Heart right ventricle (tissue), 16 donors: ENCODE measurements at regions not wholly inside any gene's neighbourhood (a gene's known extent, or its start where the extent isn't known, plus 50 kb on each side); places are given as distances from the start of the nearest gene placed in this dataset.

Experiments
- ATAC-seq, 8 donors: fragments of 200-7000 bp; cut with Tn5 transposase; one replicate each; pipeline ENCODE4 v1.9.1; 2020; ENCODE audit warnings: mild to moderate bottlenecking in 8 of 8, moderate library complexity in 8 of 8, moderate number of reproducible peaks in 1 of 8
- DNase-seq, 2 donors: peaks; one replicate each; pipeline ENCODE4 v3.0.0-alpha.2; 2020
- H3K27ac ChIP-seq, 10 donors: fragments of 200-600 bp; sonication (generic) in 2 of 10; one replicate each; pipeline versions ENCODE4 v1.5.0 to v1.8.0; 2020 to 2022; ENCODE audit warnings: mild to moderate bottlenecking in 3 of 10
- H3K27me3 ChIP-seq, 7 donors: fragments of 200-600 bp; one replicate each; pipeline ENCODE4 v1.8.0; 2021 to 2022; ENCODE audit warnings: mild to moderate bottlenecking in 2 of 7
- H3K36me3 ChIP-seq, 9 donors: fragments of 200-600 bp; sonication (generic) in 1 of 9; one replicate each; pipeline versions ENCODE4 v1.5.0 to v1.8.0; 2020 to 2022; ENCODE audit warnings: mild to moderate bottlenecking in 2 of 9
- H3K4me1 ChIP-seq, 9 donors: fragments of 200-600 bp; sonication (generic) in 1 of 9; one replicate each; pipeline versions ENCODE4 v1.5.0 to v1.8.0; 2020 to 2022; ENCODE audit warnings: mild to moderate bottlenecking in 4 of 9
- H3K4me3 ChIP-seq, 10 donors: fragments of 200-600 bp; sonication (generic) in 2 of 10; one replicate each; pipeline versions ENCODE4 v1.5.0 to v1.8.0; 2020 to 2022; ENCODE audit warnings: mild to moderate bottlenecking in 7 of 10, moderate library complexity in 2 of 10
- H3K9me3 ChIP-seq, 11 donors: fragments of 200-600 bp in 10 of 11; sonication (generic) in 2 of 11; one replicate each; pipeline versions ENCODE4 v1.5.0 to v1.8.0; 2013 to 2022; ENCODE audit warnings: mild to moderate bottlenecking in 2 of 11, control low read depth in 1 of 11, moderate library complexity in 1 of 11
- CTCF ChIP-seq, 9 donors: fragments of 200-600 bp; sonication (generic) in 2 of 9; IDR thresholded peaks; one replicate each; pipeline versions ENCODE4 v1.5.0 to v1.8.0; 2021 to 2022; ENCODE audit warnings: antibody characterized with exemption in 9 of 9, mild to moderate bottlenecking in 5 of 9, moderate library complexity in 1 of 9
- WGBS, 2 donors: extraction: QIAGEN DNeasy Blood & Tissue Kit; methylation state at CpG; one replicate each; pipeline ENCODE4 v1.1.7; 2013; ENCODE audit warnings: inconsistent platforms in 1 of 2; 5-methylcytosine and 5-hydroxymethylcytosine counted together
- intact Hi-C, 10 donors: fragments of 100-400 bp; cut with DNase I; formaldehyde crosslinking; loops; one replicate each; pipeline versions ENCODE4 v1.11.1 to v1.14.2; 2022
- donor health status: Arrhythmogenic right ventricular cardiomyopathy.
- donor health status: ischemic (EF 13 %, LVEDD 7.1; RV severe dilation, severe dysfunction).
- donor health status: healthy with polysubstance abuse.
- donor health status: DM: no; HTN: yes; CAD: no.
- donor health status: DM: no; HTN: no; CAD: no.
- donor health status: ischemic (EF 25% LVEDD 6.9; RV normal size, moderate dysfunction).
- donor health status: ischemic (EF 25% LVEDD 5.7; RV mildly dilated, moderate dysfunction).
- donor health status: healthy.
- donor health status: DM: yes; HTN: yes; CAD: no.
- donor health status: Ischemic cardiomyopathy.
- donor health status: ischemic (EF 35%, LVEDD 5.7; RV mildly dilated, moderate dysfunction).
- donor health status: nonischemic (EF 11% LVEDD 7.7; RV severe dilation, severe dysfunction).
- donor health status: DM: yes; HTN: yes; CAD: no.
- donor health status: PGD.
- donor health status: ischemic (EF 29% LVEDD 5.4; RV normal size, mild dysfunction).
- donor health status: nonischemic (EF 23%, LVEDD 6.1; RV moderate dilation, normal function).

GRCh38 chr2:106012001-106012590 lies 182.0 kb downstream of the UXS1 start:
- H3K4me3 ChIP-seq = no peak overlapping the region
- 48 to 52% methylated on average over 4 of the region's 4 CpGs for WGBS, 2 donors
- TF ChIP-seq CTCF (IDR thresholded peaks at IDR 0.05) = no peak
- H3K36me3 ChIP-seq = no peaks in the 10 kb centered on the region
- ATAC-seq (peak in 1 of 8 donors; percentile 46), DNase-seq (no peak)
- intact Hi-C loops = loop anchor here in 1 of 10 donors (5.0 kb wide), 1 partner anchor 85 kb away; no protein-coding TSS in a partner anchor
- H3K27me3 ChIP-seq = no peaks in the 10 kb centered on the region
- peak overlapping the region in 3 of 10 donors; percentile 21 to 83 (median 75) for H3K27ac ChIP-seq
- H3K9me3 ChIP-seq = peaks cover 0 to 17% (median 8%) of the 10 kb centered on the region in 11 donors
- peaks cover 0 to 27% (median 6%) of the 10 kb centered on the region in 9 donors for H3K4me1 ChIP-seq

- no peak overlapping the region for H3K4me3 ChIP-seq
- ATAC-seq = peak in 7 of 8 donors; percentile 56 to 96 (median 87)
- H3K9me3 ChIP-seq = peaks cover 0 to 25% (median 11%) of the 10 kb centered on the region in 11 donors
- H3K4me1 ChIP-seq = peaks cover 0 to 27% (median 6%) of the 10 kb centered on the region in 9 donors
- WGBS, 2 donors = 69 to 72% methylated on average over 2 of the region's 2 CpGs
- peak overlapping the region in 9 of 10 donors; percentile 38 to 87 (median 74) for H3K27ac ChIP-seq
- DNase-seq = peak in 1 of 2 donors; percentile 38
- H3K36me3 ChIP-seq = no peaks in the 10 kb centered on the region
- no peaks in the 10 kb centered on the region for H3K27me3 ChIP-seq
- intact Hi-C loops = loop anchor here in 1 of 10 donors (5.0 kb wide), 1 partner anchor 84 kb away; no protein-coding TSS in a partner anchor
- TF ChIP-seq CTCF (IDR thresholded peaks at IDR 0.05) = no peak
Observed at GRCh38 chr2:106011380-106011779, 182.7 kb downstream of the UXS1 start.

GRCh38 chr2:106010818-106011355 lies 183.2 kb downstream of the UXS1 start:
- H3K27ac ChIP-seq = peak overlapping the region in 9 of 10 donors; percentile 38 to 87 (median 74)

More at GRCh38 chr2:106010818-106011355, 183.2 kb downstream of the UXS1 start:
- H3K4me1 ChIP-seq = peaks cover 0 to 27% (median 6%) of the 10 kb centered on the region in 9 donors
- H3K4me3 ChIP-seq = no peak overlapping the region
- ATAC-seq = peak in 4 of 8 donors; percentile 42 to 87 (median 56)
- no peak for TF ChIP-seq CTCF (IDR thresholded peaks at IDR 0.05)
- peaks cover 0 to 30% (median 16%) of the 10 kb centered on the region in 11 donors for H3K9me3 ChIP-seq
- intact Hi-C loops = loop anchor here in 1 of 10 donors (5.0 kb wide), 1 partner anchor 84 kb away; no protein-coding TSS in a partner anchor
- no peaks in the 10 kb centered on the region for H3K36me3 ChIP-seq
- no peak for DNase-seq
- H3K27me3 ChIP-seq = no peaks in the 10 kb centered on the region
- WGBS, 2 donors = 64 to 74% methylated on average over 6 of the region's 6 CpGs
